ENCODE measurements at regions not wholly inside any gene's neighbourhood (a gene's known extent, or its start where the extent isn't known, plus 50 kb on each side); places are given as distances from the start of the nearest gene placed in this dataset.

GRCh38 chr2:5401115-5401657 lies 291.0 kb upstream of the SOX11 start:
- Mint-ChIP-seq H3K27ac (no peak overlapping the region), H3K4me3 (no peak overlapping the region), H3K36me3 (no peaks in the 10 kb centered on the region), H3K27me3 (no peaks in the 10 kb centered on the region), H3K9me3 (peaks cover 0 to 9% (median 5%) of the 10 kb centered on the region in 7 donors), H3K4me1 (no peaks in the 10 kb centered on the region)
- H3K9me3 ChIP-seq (ENCODE audit: control insufficient read depth in 2 of 2, low read length in 2 of 2): no peaks in the 10 kb centered on the region
- no peaks in the 10 kb centered on the region for H3K4me1 ChIP-seq (ENCODE audit: control insufficient read depth, insufficient read depth, low read length, poor library complexity, severe bottlenecking)
- H3K27ac ChIP-seq (ENCODE audit: insufficient read depth, low read length, poor library complexity, severe bottlenecking): no peak overlapping the region
- no peaks in the 10 kb centered on the region for H3K36me3 ChIP-seq (ENCODE audit: control insufficient read depth, insufficient read depth, low read length)
- DNase-seq: no peak
- no peaks in the 10 kb centered on the region for H3K27me3 ChIP-seq (ENCODE audit: control insufficient read depth, insufficient read depth, low read length)
- no peak for ATAC-seq (ENCODE audit: low read depth in 2 of 2)
- no peak overlapping the region for H3K4me3 ChIP-seq (ENCODE audit: low read depth, low read length)

- DNase-seq (no peak), ATAC-seq (ENCODE audit: low read depth in 2 of 2) (no peak)
- Mint-ChIP-seq H3K27me3 (no peaks in the 10 kb centered on the region), H3K27ac (no peak overlapping the region), H3K4me3 (no peak overlapping the region), H3K9me3 (peaks cover 0 to 7% (median 5%) of the 10 kb centered on the region in 7 donors), H3K36me3 (no peaks in the 10 kb centered on the region), H3K4me1 (no peaks in the 10 kb centered on the region)
- H3K36me3 ChIP-seq (ENCODE audit: control insufficient read depth, insufficient read depth, low read length): no peaks in the 10 kb centered on the region
- no peaks in the 10 kb centered on the region for H3K9me3 ChIP-seq (ENCODE audit: control insufficient read depth in 2 of 2, low read length in 2 of 2)
- H3K27ac ChIP-seq (ENCODE audit: insufficient read depth, low read length, poor library complexity, severe bottlenecking): no peak overlapping the region
- no peaks in the 10 kb centered on the region for H3K27me3 ChIP-seq (ENCODE audit: control insufficient read depth, insufficient read depth, low read length)
- no peaks in the 10 kb centered on the region for H3K4me1 ChIP-seq (ENCODE audit: control insufficient read depth, insufficient read depth, low read length, poor library complexity, severe bottlenecking)
- H3K4me3 ChIP-seq (ENCODE audit: low read depth, low read length): no peak overlapping the region
Observed at GRCh38 chr2:5403392-5403791, 288.8 kb upstream of the SOX11 start.

GRCh38 chr2:5409898-5410381 lies 282.2 kb upstream of the SOX11 start:
- no peak overlapping the region for H3K27ac ChIP-seq (ENCODE audit: insufficient read depth, low read length, poor library complexity, severe bottlenecking)
- H3K27me3 ChIP-seq (ENCODE audit: control insufficient read depth, insufficient read depth, low read length): no peaks in the 10 kb centered on the region
- no peak for DNase-seq
- Mint-ChIP-seq H3K36me3 (no peaks in the 10 kb centered on the region), H3K9me3 (peaks cover 0 to 6% (median 0%) of the 10 kb centered on the region in 7 donors), H3K27me3 (no peaks in the 10 kb centered on the region), H3K4me3 (no peak overlapping the region), H3K4me1 (no peaks in the 10 kb centered on the region), H3K27ac (no peak overlapping the region)
- no peaks in the 10 kb centered on the region for H3K4me1 ChIP-seq (ENCODE audit: control insufficient read depth, insufficient read depth, low read length, poor library complexity, severe bottlenecking)
- H3K36me3 ChIP-seq (ENCODE audit: control insufficient read depth, insufficient read depth, low read length): no peaks in the 10 kb centered on the region
- H3K4me3 ChIP-seq (ENCODE audit: low read depth, low read length): no peak overlapping the region
- ATAC-seq (ENCODE audit: low read depth in 2 of 2): no peak
- no peaks in the 10 kb centered on the region for H3K9me3 ChIP-seq (ENCODE audit: control insufficient read depth in 2 of 2, low read length in 2 of 2)

GRCh38 chr2:5410991-5411700 lies 281.0 kb upstream of the SOX11 start:
- DNase-seq (no peak), ATAC-seq (ENCODE audit: low read depth in 2 of 2) (no peak)
- Histone ChIP-seq H3K36me3 (ENCODE audit: control insufficient read depth, insufficient read depth, low read length) (no peaks in the 10 kb centered on the region), H3K9me3 (ENCODE audit: control insufficient read depth in 2 of 2, low read length in 2 of 2) (no peaks in the 10 kb centered on the region), H3K27me3 (ENCODE audit: control insufficient read depth, insufficient read depth, low read length) (no peaks in the 10 kb centered on the region), H3K4me3 (ENCODE audit: low read depth, low read length) (no peak overlapping the region), H3K27ac (ENCODE audit: insufficient read depth, low read length, poor library complexity, severe bottlenecking) (no peak overlapping the region), H3K4me1 (ENCODE audit: control insufficient read depth, insufficient read depth, low read length, poor library complexity, severe bottlenecking) (no peaks in the 10 kb centered on the region)
- H3K4me1 Mint-ChIP-seq: no peaks in the 10 kb centered on the region
- H3K9me3 Mint-ChIP-seq: peaks cover 0 to 7% (median 0%) of the 10 kb centered on the region in 7 donors
- H3K4me3 Mint-ChIP-seq: no peak overlapping the region
- H3K27me3 Mint-ChIP-seq: no peaks in the 10 kb centered on the region
- no peak overlapping the region for H3K27ac Mint-ChIP-seq
- no peaks in the 10 kb centered on the region for H3K36me3 Mint-ChIP-seq

- H3K27me3 Mint-ChIP-seq: no peaks in the 10 kb centered on the region
- H3K36me3 Mint-ChIP-seq: no peaks in the 10 kb centered on the region
- Histone ChIP-seq H3K9me3 (ENCODE audit: control insufficient read depth in 2 of 2, low read length in 2 of 2) (peaks cover 0 to 4% of the 10 kb centered on the region in 2 experiments), H3K4me3 (ENCODE audit: low read depth, low read length) (no peak overlapping the region), H3K27ac (ENCODE audit: insufficient read depth, low read length, poor library complexity, severe bottlenecking) (no peak overlapping the region), H3K27me3 (ENCODE audit: control insufficient read depth, insufficient read depth, low read length) (no peaks in the 10 kb centered on the region), H3K4me1 (ENCODE audit: control insufficient read depth, insufficient read depth, low read length, poor library complexity, severe bottlenecking) (no peaks in the 10 kb centered on the region), H3K36me3 (ENCODE audit: control insufficient read depth, insufficient read depth, low read length) (no peaks in the 10 kb centered on the region)
- DNase-seq (no peak), ATAC-seq (ENCODE audit: low read depth in 2 of 2) (no peak)
- peaks cover 0 to 6% (median 0%) of the 10 kb centered on the region in 7 donors for H3K9me3 Mint-ChIP-seq
- H3K4me1 Mint-ChIP-seq: no peaks in the 10 kb centered on the region
- no peak overlapping the region for H3K4me3 Mint-ChIP-seq
- H3K27ac Mint-ChIP-seq: no peak overlapping the region
Observed at GRCh38 chr2:5412001-5412400, 280.2 kb upstream of the SOX11 start.

GRCh38 chr2:5433855-5434254 lies 258.3 kb upstream of the SOX11 start:
- Histone ChIP-seq H3K9me3 (ENCODE audit: control insufficient read depth in 2 of 2, low read length in 2 of 2) (no peaks in the 10 kb centered on the region), H3K4me3 (ENCODE audit: low read depth, low read length) (no peak overlapping the region), H3K27ac (ENCODE audit: insufficient read depth, low read length, poor library complexity, severe bottlenecking) (no peak overlapping the region), H3K4me1 (ENCODE audit: control insufficient read depth, insufficient read depth, low read length, poor library complexity, severe bottlenecking) (no peaks in the 10 kb centered on the region), H3K27me3 (ENCODE audit: control insufficient read depth, insufficient read depth, low read length) (no peaks in the 10 kb centered on the region), H3K36me3 (ENCODE audit: control insufficient read depth, insufficient read depth, low read length) (no peaks in the 10 kb centered on the region)
- H3K27ac Mint-ChIP-seq: no peak overlapping the region
- H3K36me3 Mint-ChIP-seq: no peaks in the 10 kb centered on the region
- no peak overlapping the region for H3K4me3 Mint-ChIP-seq
- H3K4me1 Mint-ChIP-seq: no peaks in the 10 kb centered on the region
- H3K27me3 Mint-ChIP-seq: no peaks in the 10 kb centered on the region
- H3K9me3 Mint-ChIP-seq: peaks cover 0 to 13% (median 2%) of the 10 kb centered on the region in 7 donors
- ATAC-seq (ENCODE audit: low read depth in 2 of 2) (no peak), DNase-seq (no peak)

GRCh38 chr2:5437375-5437774 lies 254.8 kb upstream of the SOX11 start:
- no peaks in the 10 kb centered on the region for H3K4me1 ChIP-seq (ENCODE audit: control insufficient read depth, insufficient read depth, low read length, poor library complexity, severe bottlenecking)
- H3K27ac ChIP-seq (ENCODE audit: insufficient read depth, low read length, poor library complexity, severe bottlenecking): no peak overlapping the region
- ATAC-seq (ENCODE audit: low read depth in 2 of 2) (no peak), DNase-seq (no peak)
- no peaks in the 10 kb centered on the region for H3K4me1 Mint-ChIP-seq
- no peaks in the 10 kb centered on the region for H3K36me3 Mint-ChIP-seq
- H3K4me3 ChIP-seq (ENCODE audit: low read depth, low read length): no peak overlapping the region
- H3K27me3 Mint-ChIP-seq: no peaks in the 10 kb centered on the region
- no peak overlapping the region for H3K27ac Mint-ChIP-seq
- H3K4me3 Mint-ChIP-seq: no peak overlapping the region
- no peaks in the 10 kb centered on the region for H3K27me3 ChIP-seq (ENCODE audit: control insufficient read depth, insufficient read depth, low read length)
- H3K9me3 Mint-ChIP-seq: peaks cover 0 to 16% (median 5%) of the 10 kb centered on the region in 7 donors
- no peaks in the 10 kb centered on the region for H3K36me3 ChIP-seq (ENCODE audit: control insufficient read depth, insufficient read depth, low read length)
- H3K9me3 ChIP-seq (ENCODE audit: control insufficient read depth in 2 of 2, low read length in 2 of 2): no peaks in the 10 kb centered on the region

- Mint-ChIP-seq H3K4me1 (no peaks in the 10 kb centered on the region), H3K4me3 (no peak overlapping the region), H3K9me3 (peaks cover 6 to 24% (median 7%) of the 10 kb centered on the region in 7 donors), H3K36me3 (no peaks in the 10 kb centered on the region), H3K27ac (no peak overlapping the region), H3K27me3 (no peaks in the 10 kb centered on the region)
- no peaks in the 10 kb centered on the region for H3K36me3 ChIP-seq (ENCODE audit: control insufficient read depth, insufficient read depth, low read length)
- H3K4me1 ChIP-seq (ENCODE audit: control insufficient read depth, insufficient read depth, low read length, poor library complexity, severe bottlenecking): no peaks in the 10 kb centered on the region
- H3K27me3 ChIP-seq (ENCODE audit: control insufficient read depth, insufficient read depth, low read length): no peaks in the 10 kb centered on the region
- ATAC-seq (ENCODE audit: low read depth in 2 of 2) (no peak), DNase-seq (no peak)
- no peaks in the 10 kb centered on the region for H3K9me3 ChIP-seq (ENCODE audit: control insufficient read depth in 2 of 2, low read length in 2 of 2)
- H3K4me3 ChIP-seq (ENCODE audit: low read depth, low read length): no peak overlapping the region
- no peak overlapping the region for H3K27ac ChIP-seq (ENCODE audit: insufficient read depth, low read length, poor library complexity, severe bottlenecking)
Observed at GRCh38 chr2:5440174-5440573, 252.0 kb upstream of the SOX11 start.

Data from CD4-positive, CD25-positive, alpha-beta regulatory T cell (primary cell).